ENCODE measurements at regions not wholly inside any gene's neighbourhood (a gene's known extent, or its start where the extent isn't known, plus 50 kb on each side); places are given as distances from the start of the nearest gene placed in this dataset.

DNA sequence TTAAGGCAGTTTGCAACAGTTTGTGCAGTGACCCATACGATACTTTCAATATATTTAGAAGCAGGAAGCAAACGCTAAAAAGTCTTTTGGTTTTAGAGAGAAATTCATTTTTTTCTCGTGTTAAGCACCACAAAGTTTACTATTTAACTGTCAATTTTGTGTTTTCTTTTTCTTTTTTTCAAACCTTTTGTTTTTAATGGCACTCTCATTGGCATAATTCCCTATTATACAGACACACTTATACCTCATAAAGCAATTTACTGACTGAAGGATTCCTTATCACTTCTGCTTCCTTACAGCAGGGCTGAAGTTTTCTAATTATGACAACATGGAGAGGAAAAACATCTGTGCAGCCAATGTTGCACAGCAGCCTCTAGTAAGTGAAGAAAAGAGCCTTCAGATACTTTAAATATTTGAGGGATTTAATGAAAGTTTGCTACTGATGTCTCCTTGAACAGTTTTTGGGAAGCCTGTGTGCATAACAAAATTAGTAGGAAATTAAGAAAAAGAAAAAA lies 2191.2 kb downstream of the LRRC4C start:
- WGBS, 3 donors = 60 to 68% (median 61%) methylated on average over 3 of the region's 3 CpGs
- H3K4me1 ChIP-seq = no peaks in the 10 kb centered on the region
- H3K27me3 ChIP-seq (ENCODE audit: insufficient read depth in 3 of 3, low read length in 2 of 3) = no peaks in the 10 kb centered on the region
- no peak for DNase-seq
- no peak overlapping the region for H3K4me3 ChIP-seq
- no peak overlapping the region for H3K27ac ChIP-seq
- no peak for ATAC-seq
- intact Hi-C loops (cut with DNase I) = no loop called here
- TF ChIP-seq, protein P1, sequence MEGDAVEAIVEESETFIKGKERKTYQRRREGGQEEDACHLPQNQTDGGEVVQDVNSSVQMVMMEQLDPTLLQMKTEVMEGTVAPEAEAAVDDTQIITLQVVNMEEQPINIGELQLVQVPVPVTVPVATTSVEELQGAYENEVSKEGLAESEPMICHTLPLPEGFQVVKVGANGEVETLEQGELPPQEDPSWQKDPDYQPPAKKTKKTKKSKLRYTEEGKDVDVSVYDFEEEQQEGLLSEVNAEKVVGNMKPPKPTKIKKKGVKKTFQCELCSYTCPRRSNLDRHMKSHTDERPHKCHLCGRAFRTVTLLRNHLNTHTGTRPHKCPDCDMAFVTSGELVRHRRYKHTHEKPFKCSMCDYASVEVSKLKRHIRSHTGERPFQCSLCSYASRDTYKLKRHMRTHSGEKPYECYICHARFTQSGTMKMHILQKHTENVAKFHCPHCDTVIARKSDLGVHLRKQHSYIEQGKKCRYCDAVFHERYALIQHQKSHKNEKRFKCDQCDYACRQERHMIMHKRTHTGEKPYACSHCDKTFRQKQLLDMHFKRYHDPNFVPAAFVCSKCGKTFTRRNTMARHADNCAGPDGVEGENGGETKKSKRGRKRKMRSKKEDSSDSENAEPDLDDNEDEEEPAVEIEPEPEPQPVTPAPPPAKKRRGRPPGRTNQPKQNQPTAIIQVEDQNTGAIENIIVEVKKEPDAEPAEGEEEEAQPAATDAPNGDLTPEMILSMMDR (IDR thresholded peaks at IDR 0.05) = no peak
- no peaks in the 10 kb centered on the region for H3K9me3 ChIP-seq
- no peaks in the 10 kb centered on the region for H3K36me3 ChIP-seq (ENCODE audit: insufficient read depth in 1 of 2, low read depth in 1 of 2)

DNA sequence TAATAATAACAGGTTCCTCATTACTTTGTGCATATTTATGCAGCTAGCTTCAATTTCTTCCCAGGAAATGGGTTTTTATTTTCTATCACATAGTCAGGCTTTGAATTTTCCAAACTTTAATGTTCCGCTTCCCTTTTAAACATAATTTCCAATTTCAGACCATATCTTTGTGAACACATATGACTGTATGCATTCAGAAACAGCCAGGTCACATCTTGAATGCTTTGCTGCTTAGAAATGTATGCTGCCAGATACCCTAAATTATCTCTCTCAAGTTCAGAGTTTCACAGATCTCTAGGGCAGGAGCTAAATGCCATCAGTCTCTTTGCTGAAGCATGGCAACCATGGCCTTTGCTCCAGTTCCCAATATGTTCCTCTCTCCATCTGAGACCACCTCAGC lies 2203.8 kb downstream of the LRRC4C start:
- Histone ChIP-seq H3K27ac (no peak overlapping the region), H3K9me3 (peaks cover 10% of the 10 kb centered on the region), H3K27me3 (ENCODE audit: insufficient read depth in 3 of 3, low read length in 2 of 3) (no peaks in the 10 kb centered on the region), H3K4me3 (no peak overlapping the region), H3K36me3 (ENCODE audit: insufficient read depth in 1 of 2, low read depth in 1 of 2) (no peaks in the 10 kb centered on the region), H3K4me1 (no peaks in the 10 kb centered on the region)
- DNase-seq (no peak), ATAC-seq (no peak)
- intact Hi-C loops (cut with DNase I) = no loop called here
- WGBS, 3 donors = 98 to 100% (median 100%) methylated on average over 1 of the region's 1 CpG
- TF ChIP-seq, protein P1 (IDR thresholded peaks at IDR 0.05) = no peak

- DNase-seq (no peak), ATAC-seq (no peak)
- Histone ChIP-seq H3K36me3 (ENCODE audit: insufficient read depth in 1 of 2, low read depth in 1 of 2) (no peaks in the 10 kb centered on the region), H3K27ac (no peak overlapping the region), H3K9me3 (peaks cover 2% of the 10 kb centered on the region), H3K4me3 (no peak overlapping the region), H3K4me1 (no peaks in the 10 kb centered on the region), H3K27me3 (ENCODE audit: insufficient read depth in 3 of 3, low read length in 2 of 3) (no peaks in the 10 kb centered on the region)
- WGBS, 3 donors = 56 to 59% (median 57%) methylated on average over 3 of the region's 3 CpGs
- intact Hi-C loops (cut with DNase I) = no loop called here
- TF ChIP-seq, protein P1 (IDR thresholded peaks at IDR 0.05) = no peak
These were observed 2209.7 kb downstream of the LRRC4C start for GRCh38 chr11:39249566-39250365.

GRCh38 chr11:39247570-39248137 lies 2211.8 kb downstream of the LRRC4C start:
- DNase-seq (no peak), ATAC-seq (no peak)
- intact Hi-C loops (cut with DNase I) = no loop called here
- TF ChIP-seq, protein P1 (IDR thresholded peaks at IDR 0.05) = no peak
- no peaks in the 10 kb centered on the region for H3K27me3 ChIP-seq (ENCODE audit: insufficient read depth in 3 of 3, low read length in 2 of 3)
- no peaks in the 10 kb centered on the region for H3K36me3 ChIP-seq (ENCODE audit: insufficient read depth in 1 of 2, low read depth in 1 of 2)
- 64 to 74% (median 70%) methylated on average over 1 of the region's 1 CpG for WGBS, 3 donors
- H3K4me1 ChIP-seq = no peaks in the 10 kb centered on the region
- no peak overlapping the region for H3K27ac ChIP-seq
- peaks cover 2% of the 10 kb centered on the region for H3K9me3 ChIP-seq
- H3K4me3 ChIP-seq = no peak overlapping the region

Data from psoas muscle (tissue), 7 donors.